ENCODE measurements at regions not wholly inside any gene's neighbourhood (a gene's known extent, or its start where the extent isn't known, plus 50 kb on each side); places are given as distances from the start of the nearest gene placed in this dataset.

DNA sequence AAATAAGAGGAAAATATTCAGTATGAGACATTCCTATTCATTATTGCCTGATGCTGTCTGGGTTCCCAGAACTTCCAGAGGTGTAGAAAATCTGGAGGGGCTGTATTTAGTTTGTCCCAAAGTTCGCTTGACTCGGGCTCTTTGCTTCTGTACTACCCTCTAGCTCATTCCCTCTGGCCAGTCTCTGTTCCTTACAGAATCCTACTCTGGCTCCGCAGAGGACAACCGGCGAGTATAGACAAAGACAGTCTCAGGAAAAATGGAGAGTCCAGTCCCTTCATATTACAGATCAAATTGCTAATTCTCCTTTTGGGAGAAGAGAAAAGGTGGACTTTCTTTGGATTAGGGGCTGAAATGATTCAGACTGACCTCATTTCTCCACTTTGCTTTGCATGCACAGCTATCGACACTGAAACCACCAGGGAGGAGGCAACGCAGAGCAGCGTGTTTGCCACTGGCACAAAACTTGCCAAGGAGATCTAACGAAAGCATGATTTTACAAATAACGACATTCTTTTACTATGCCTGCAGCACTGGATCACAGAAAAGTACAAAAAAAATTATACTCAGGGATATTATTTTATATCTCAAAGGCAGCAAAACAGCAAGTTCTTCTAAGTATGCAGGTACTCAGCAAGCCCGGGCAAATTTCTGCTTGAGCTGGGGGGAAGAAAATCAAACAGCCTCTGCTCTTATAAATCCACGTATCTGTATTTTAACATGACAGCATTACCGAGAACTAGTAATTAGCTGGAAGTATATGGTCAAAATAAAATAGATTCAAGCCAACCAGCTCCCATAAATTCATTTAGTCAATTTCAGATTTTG is 279.7 kb downstream of the NPR3 start (continued):
- TF ChIP-seq, protein P1, sequence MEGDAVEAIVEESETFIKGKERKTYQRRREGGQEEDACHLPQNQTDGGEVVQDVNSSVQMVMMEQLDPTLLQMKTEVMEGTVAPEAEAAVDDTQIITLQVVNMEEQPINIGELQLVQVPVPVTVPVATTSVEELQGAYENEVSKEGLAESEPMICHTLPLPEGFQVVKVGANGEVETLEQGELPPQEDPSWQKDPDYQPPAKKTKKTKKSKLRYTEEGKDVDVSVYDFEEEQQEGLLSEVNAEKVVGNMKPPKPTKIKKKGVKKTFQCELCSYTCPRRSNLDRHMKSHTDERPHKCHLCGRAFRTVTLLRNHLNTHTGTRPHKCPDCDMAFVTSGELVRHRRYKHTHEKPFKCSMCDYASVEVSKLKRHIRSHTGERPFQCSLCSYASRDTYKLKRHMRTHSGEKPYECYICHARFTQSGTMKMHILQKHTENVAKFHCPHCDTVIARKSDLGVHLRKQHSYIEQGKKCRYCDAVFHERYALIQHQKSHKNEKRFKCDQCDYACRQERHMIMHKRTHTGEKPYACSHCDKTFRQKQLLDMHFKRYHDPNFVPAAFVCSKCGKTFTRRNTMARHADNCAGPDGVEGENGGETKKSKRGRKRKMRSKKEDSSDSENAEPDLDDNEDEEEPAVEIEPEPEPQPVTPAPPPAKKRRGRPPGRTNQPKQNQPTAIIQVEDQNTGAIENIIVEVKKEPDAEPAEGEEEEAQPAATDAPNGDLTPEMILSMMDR (IDR thresholded peaks at IDR 0.05; ENCODE audit: low read depth, low read length, missing input control), result no peak
- TF ChIP-seq, protein P2, sequence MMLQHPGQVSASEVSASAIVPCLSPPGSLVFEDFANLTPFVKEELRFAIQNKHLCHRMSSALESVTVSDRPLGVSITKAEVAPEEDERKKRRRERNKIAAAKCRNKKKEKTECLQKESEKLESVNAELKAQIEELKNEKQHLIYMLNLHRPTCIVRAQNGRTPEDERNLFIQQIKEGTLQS (IDR thresholded peaks at IDR 0.05), result no peak
- TF ChIP-seq HNF4G (IDR thresholded peaks at IDR 0.05) (no peak), TAF1 (conservative IDR thresholded peaks at IDR 0.05) (no peak), FOXA2 (IDR thresholded peaks at IDR 0.05) (no peak), YY1 (IDR thresholded peaks at IDR 0.05) (no peak), SP1 (IDR thresholded peaks at IDR 0.05) (no peak)

DNA sequence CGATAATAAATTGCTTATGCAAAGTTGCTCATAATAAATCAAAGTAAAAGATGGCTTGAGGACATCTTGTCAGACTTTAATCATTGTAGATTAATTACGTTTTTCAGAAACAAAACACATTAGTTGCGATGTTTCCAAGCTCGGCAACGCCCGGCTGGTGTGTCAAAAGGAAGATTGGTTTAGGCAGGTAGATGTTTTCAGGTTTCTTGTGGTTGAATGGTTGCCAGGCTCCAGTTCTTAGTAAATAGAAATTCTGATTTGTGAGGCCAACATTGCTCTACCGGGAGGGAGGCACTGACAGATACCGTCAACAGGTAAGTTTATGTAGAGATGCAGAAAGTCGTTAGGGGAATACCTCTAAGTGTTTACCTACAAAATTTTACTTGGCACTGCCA is 280.3 kb downstream of the NPR3 start:
- TF ChIP-seq RXRA (IDR thresholded peaks at IDR 0.05) (no peak), FOXA1 (IDR thresholded peaks at IDR 0.05) (no peak), JUND (IDR thresholded peaks at IDR 0.05) (no peak), GABPA (IDR thresholded peaks at IDR 0.05 in 1 of 2, conservative IDR thresholded peaks at IDR 0.05 in 1 of 2) (no peak)
- TF ChIP-seq, protein P3, sequence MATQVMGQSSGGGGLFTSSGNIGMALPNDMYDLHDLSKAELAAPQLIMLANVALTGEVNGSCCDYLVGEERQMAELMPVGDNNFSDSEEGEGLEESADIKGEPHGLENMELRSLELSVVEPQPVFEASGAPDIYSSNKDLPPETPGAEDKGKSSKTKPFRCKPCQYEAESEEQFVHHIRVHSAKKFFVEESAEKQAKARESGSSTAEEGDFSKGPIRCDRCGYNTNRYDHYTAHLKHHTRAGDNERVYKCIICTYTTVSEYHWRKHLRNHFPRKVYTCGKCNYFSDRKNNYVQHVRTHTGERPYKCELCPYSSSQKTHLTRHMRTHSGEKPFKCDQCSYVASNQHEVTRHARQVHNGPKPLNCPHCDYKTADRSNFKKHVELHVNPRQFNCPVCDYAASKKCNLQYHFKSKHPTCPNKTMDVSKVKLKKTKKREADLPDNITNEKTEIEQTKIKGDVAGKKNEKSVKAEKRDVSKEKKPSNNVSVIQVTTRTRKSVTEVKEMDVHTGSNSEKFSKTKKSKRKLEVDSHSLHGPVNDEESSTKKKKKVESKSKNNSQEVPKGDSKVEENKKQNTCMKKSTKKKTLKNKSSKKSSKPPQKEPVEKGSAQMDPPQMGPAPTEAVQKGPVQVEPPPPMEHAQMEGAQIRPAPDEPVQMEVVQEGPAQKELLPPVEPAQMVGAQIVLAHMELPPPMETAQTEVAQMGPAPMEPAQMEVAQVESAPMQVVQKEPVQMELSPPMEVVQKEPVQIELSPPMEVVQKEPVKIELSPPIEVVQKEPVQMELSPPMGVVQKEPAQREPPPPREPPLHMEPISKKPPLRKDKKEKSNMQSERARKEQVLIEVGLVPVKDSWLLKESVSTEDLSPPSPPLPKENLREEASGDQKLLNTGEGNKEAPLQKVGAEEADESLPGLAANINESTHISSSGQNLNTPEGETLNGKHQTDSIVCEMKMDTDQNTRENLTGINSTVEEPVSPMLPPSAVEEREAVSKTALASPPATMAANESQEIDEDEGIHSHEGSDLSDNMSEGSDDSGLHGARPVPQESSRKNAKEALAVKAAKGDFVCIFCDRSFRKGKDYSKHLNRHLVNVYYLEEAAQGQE (IDR thresholded peaks at IDR 0.05), result no peak
- TF ChIP-seq, protein P2 (IDR thresholded peaks at IDR 0.05), result no peak
- TF ChIP-seq, protein P4, sequence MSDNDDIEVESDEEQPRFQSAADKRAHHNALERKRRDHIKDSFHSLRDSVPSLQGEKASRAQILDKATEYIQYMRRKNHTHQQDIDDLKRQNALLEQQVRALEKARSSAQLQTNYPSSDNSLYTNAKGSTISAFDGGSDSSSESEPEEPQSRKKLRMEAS (IDR thresholded peaks at IDR 0.05), result no peak
- 89% methylated on average over 9 of the region's 9 CpGs for WGBS
- H3K4me1 ChIP-seq (ENCODE audit: control insufficient read depth in 4 of 4, insufficient read depth in 4 of 4, low read length in 3 of 4), result no peaks in the 10 kb centered on the region
- H3K27ac ChIP-seq (ENCODE audit: low read depth in 1 of 2, low read length in 2 of 2), result no peak overlapping the region
- H3K36me3 ChIP-seq (ENCODE audit: control insufficient read depth in 4 of 4, insufficient read depth in 3 of 4, low read depth in 1 of 4, low read length in 3 of 4), result no peaks in the 10 kb centered on the region
- DNase-seq (ENCODE audit: low spot score), result no peak
- H3K4me3 ChIP-seq (ENCODE audit: low read depth in 1 of 3, low read length in 3 of 3), result no peak overlapping the region
- no peaks in the 10 kb centered on the region for H3K9me3 ChIP-seq (ENCODE audit: control insufficient read depth in 4 of 4, low read length in 3 of 4)
- no peak overlapping the region for H3K9ac ChIP-seq (ENCODE audit: low read depth in 1 of 2, low read length in 2 of 2)
- no peaks in the 10 kb centered on the region for H3K27me3 ChIP-seq (ENCODE audit: control insufficient read depth in 4 of 4, insufficient read depth in 4 of 4, low read length in 3 of 4)

DNA sequence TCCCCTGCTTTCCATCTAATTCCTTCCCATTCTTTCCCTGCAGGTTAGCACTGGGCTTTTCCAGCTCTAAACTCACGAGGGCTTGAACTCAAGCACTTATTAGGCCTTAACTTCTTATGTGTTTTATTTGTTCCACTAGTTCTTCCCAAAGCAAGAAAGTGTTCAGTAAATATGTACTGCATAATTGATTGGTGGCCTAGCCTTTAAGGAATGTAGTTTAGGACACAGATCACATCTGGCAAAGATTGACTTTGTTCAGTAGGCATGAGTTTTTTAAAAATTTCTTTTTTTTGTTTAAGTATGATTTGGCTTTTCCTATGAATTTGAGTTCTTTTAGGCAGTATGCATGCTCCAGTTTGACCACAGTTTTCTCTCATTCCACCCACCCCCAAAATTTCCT is 285.2 kb downstream of the NPR3 start:
- Histone ChIP-seq H3K36me3 (ENCODE audit: control insufficient read depth in 4 of 4, insufficient read depth in 3 of 4, low read depth in 1 of 4, low read length in 3 of 4) (no peaks in the 10 kb centered on the region), H3K27ac (ENCODE audit: low read depth in 1 of 2, low read length in 2 of 2) (no peak overlapping the region), H3K4me1 (ENCODE audit: control insufficient read depth in 4 of 4, insufficient read depth in 4 of 4, low read length in 3 of 4) (no peaks in the 10 kb centered on the region), H3K27me3 (ENCODE audit: control insufficient read depth in 4 of 4, insufficient read depth in 4 of 4, low read length in 3 of 4) (no peaks in the 10 kb centered on the region), H3K9me3 (ENCODE audit: control insufficient read depth in 4 of 4, low read length in 3 of 4) (peaks cover 0 to 4% (median 2%) of the 10 kb centered on the region in 4 donors), H3K4me3 (ENCODE audit: low read depth in 1 of 3, low read length in 3 of 3) (no peak overlapping the region), H3K9ac (ENCODE audit: low read depth in 1 of 2, low read length in 2 of 2) (no peak overlapping the region)
- TF ChIP-seq TAF1 (conservative IDR thresholded peaks at IDR 0.05) (no peak), SP1 (IDR thresholded peaks at IDR 0.05) (no peak), RXRA (IDR thresholded peaks at IDR 0.05) (no peak), HNF4A (conservative IDR thresholded peaks at IDR 0.05) (no peak), JUND (IDR thresholded peaks at IDR 0.05) (no peak)
- TF ChIP-seq, protein P1 (IDR thresholded peaks at IDR 0.05; ENCODE audit: low read depth, low read length, missing input control), result no peak
- TF ChIP-seq, protein P3 (IDR thresholded peaks at IDR 0.05), result no peak
- DNase-seq (ENCODE audit: low spot score), result no peak
- WGBS, result 80% methylated on average over 1 of the region's 1 CpG
